K562 (cell line): ENCODE measurements at regions not wholly inside any gene's neighbourhood (a gene's known extent, or its start where the extent isn't known, plus 50 kb on each side); places are given as distances from the start of the nearest gene placed in this dataset.

Experiments used
- ATAC-seq: fragments of 200-7000 bp; cut with Tn5 transposase; 3 replicates; pipeline ENCODE4 v1.9.1; 2020; ENCODE audit warnings: moderate library complexity
- BruUV-seq: library from RNA; stranded (reverse); fragments of 400-500 nt; replicated peaks from 2 replicates; lab custom pipeline; 2021; lab: Mats Ljungman, UMichigan
- CTCF ChIA-PET: fragments of 300-600 bp; formaldehyde crosslinking; extraction: SDS; loops from one replicate; lab custom pipeline; 2021; ENCODE audit warnings: low intra/inter-chr PET ratio; lab: Yijun Ruan, JAX
- POLR2A ChIA-PET: fragments of 300-600, 350-650 bp; sonication (Branson Sonifier 250); formaldehyde crosslinking; extraction: SDS; loops from one replicate; lab custom pipeline; 2021; ENCODE audit warnings: antibody characterized with exemption, inconsistent platforms; lab: Yijun Ruan, JAX
- DNase-seq, 4 experiments: peaks; one replicate each; pipeline versions ENCODE4 v3.0.0 to v3.0.0-alpha.2; 2011 to 2018; ENCODE audit warnings: low spot score in 3 of 4, mixed read lengths in 3 of 4; ENCODE audit errors: extremely low read depth in 1 of 4
- FAIRE-seq: peaks from 2 replicates; lab custom pipeline; 2011; peaks lifted over from hg19 to GRCh38; lab: Jason Lieb, UNC
- H2AFZ ChIP-seq: 2 replicates; pipeline ENCODE4 v1.6.0; 2011; ENCODE audit warnings: low read depth, low read length, control low read depth, inconsistent platforms
- H3K27ac ChIP-seq: fragments of 200-600 bp; 3 replicates; pipeline ENCODE4 v1.8.0; 2011; ENCODE audit warnings: low read depth, mild to moderate bottlenecking, control low read depth, inconsistent platforms, low read length, moderate library complexity, mixed read lengths; ENCODE audit errors: extremely low read depth
- H3K27me3 ChIP-seq, 2 experiments: fragments of 300-600 bp in 1 of 2; 2 replicates in 1 of 2; 3 replicates in 1 of 2; pipeline versions ENCODE4 v1.6.0 to v1.8.0; 2011; ENCODE audit warnings: inconsistent platforms in 2 of 2, low read length in 2 of 2, mild to moderate bottlenecking in 1 of 2, mixed read lengths in 1 of 2, moderate library complexity in 1 of 2; ENCODE audit not compliant: control insufficient read depth in 2 of 2, insufficient read depth in 2 of 2
- H3K36me3 ChIP-seq: fragments of 300-600 bp; 3 replicates; pipeline ENCODE4 v1.8.0; 2011; ENCODE audit warnings: mild to moderate bottlenecking, low read length, inconsistent platforms; ENCODE audit not compliant: control insufficient read depth, insufficient read depth
- H3K4me1 ChIP-seq, 2 experiments: fragments of 200-600 bp in 1 of 2; replicated peaks in 1 of 2; 2 replicates in 1 of 2; 3 replicates in 1 of 2; pipeline versions ENCODE4 v1.5.1 to v1.8.0; 2011; ENCODE audit warnings: inconsistent platforms in 2 of 2, low read length in 2 of 2, mild to moderate bottlenecking in 1 of 2, mixed read lengths in 1 of 2, moderate library complexity in 1 of 2; ENCODE audit not compliant: control insufficient read depth in 2 of 2, insufficient read depth in 2 of 2
- H3K4me2 ChIP-seq: 2 replicates; pipeline ENCODE4 v1.6.1; 2011; ENCODE audit warnings: low read length, control low read depth, inconsistent platforms, mixed read lengths; ENCODE audit not compliant: insufficient read depth
- H3K4me3 ChIP-seq: fragments of 200-600 bp; sonication (generic), shearing (Covaris generic); 2 replicates; pipeline ENCODE4 v1.5.1; 2016; ENCODE audit warnings: control low read depth, inconsistent platforms
- H3K79me2 ChIP-seq: fragments of 200-600 bp; 3 replicates; pipeline ENCODE4 v1.8.0; 2011; ENCODE audit warnings: low read length, inconsistent platforms; ENCODE audit not compliant: control insufficient read depth, insufficient read depth
- H3K9ac ChIP-seq, 2 experiments: 2 replicates each; pipeline versions ENCODE4 v1.6.0 to v1.6.1; 2011; ENCODE audit warnings: low read depth in 2 of 2, low read length in 2 of 2, control low read depth in 1 of 2, inconsistent platforms in 1 of 2, mild to moderate bottlenecking in 1 of 2, mixed read lengths in 1 of 2; ENCODE audit not compliant: insufficient read depth in 1 of 2
- H3K9me1 ChIP-seq: one replicate; pipeline ENCODE4 v1.6.0; 2011; ENCODE audit warnings: inconsistent platforms, mild to moderate bottlenecking, low read length, moderate library complexity; ENCODE audit not compliant: control insufficient read depth, insufficient read depth
- H3K9me3 ChIP-seq: replicated peaks from 2 replicates; pipeline ENCODE4 v1.5.1; 2011; ENCODE audit warnings: low read depth, low read length, inconsistent platforms; ENCODE audit not compliant: control insufficient read depth, insufficient read depth
- H4K20me1 ChIP-seq: replicated peaks from 2 replicates; pipeline ENCODE4 v1.6.1; 2011; ENCODE audit warnings: low read length, inconsistent platforms, mixed read lengths; ENCODE audit not compliant: control insufficient read depth, insufficient read depth
- ARNT ChIP-seq, 2 experiments: fragments of 450-650 bp; IDR thresholded peaks; 2 replicates each; pipeline ENCODE4 v1.6.1; 2016; ENCODE audit warnings: mild to moderate bottlenecking in 1 of 2
- HDAC8 ChIP-seq: fragments of 450-650 bp; IDR thresholded peaks from 2 replicates; pipeline ENCODE4 v1.6.1; 2016; ENCODE audit warnings: mild to moderate bottlenecking, missing genetic modification characterization, moderate library complexity, missing compliant biosample characterization
- ILK ChIP-seq: fragments of 450-650 bp; IDR thresholded peaks from 2 replicates; pipeline ENCODE4 v1.6.1; 2016; ENCODE audit warnings: missing genetic modification characterization, low read depth, mild to moderate bottlenecking, missing compliant biosample characterization, moderate library complexity, borderline replicate concordance
- SP2 ChIP-seq: IDR thresholded peaks from 2 replicates; pipeline ENCODE4 v1.6.1; 2011; ENCODE audit warnings: mild to moderate bottlenecking, low read depth, low read length, moderate library complexity; ENCODE audit not compliant: poor library complexity, severe bottlenecking; ENCODE audit errors: extremely low read depth
- SRSF9 ChIP-seq: fragments of 200-400 bp; formaldehyde crosslinking; IDR thresholded peaks from 2 replicates; pipeline ENCODE4 v1.6.1; 2017; ENCODE audit warnings: low read depth, low read length, borderline replicate concordance
- ZBTB43 ChIP-seq: sonication (generic); formaldehyde crosslinking; IDR thresholded peaks from 2 replicates; pipeline ENCODE4 v1.8.0; 2023; ENCODE audit warnings: mild to moderate bottlenecking, missing genetic modification reagents
- ZNF224 ChIP-seq: sonication (generic); formaldehyde crosslinking; IDR thresholded peaks from 2 replicates; pipeline ENCODE4 v1.8.0; 2022; ENCODE audit warnings: mild to moderate bottlenecking, missing genetic modification reagents
- ZNF592 ChIP-seq: fragments of 450-650 bp; IDR thresholded peaks from 2 replicates; pipeline ENCODE4 v1.6.1; 2017; ENCODE audit warnings: antibody characterized with exemption, mild to moderate bottlenecking
- WGBS: fragments of 100-300 bp; shearing (Covaris generic); methylation state at CpG from one replicate; pipeline ENCODE4 v1.1.6; 2016; ENCODE audit warnings: low coverage, mixed read lengths; ENCODE audit not compliant: insufficient coverage; ENCODE audit errors: missing lambda C conversion rate; 5-methylcytosine and 5-hydroxymethylcytosine counted together
- in situ Hi-C: fragments of 300-500 bp; cut with MboI; formaldehyde crosslinking; loops from 4 replicates; pipeline ENCODE4 v1.15.0; 2018; ENCODE audit warnings: inconsistent platforms, mixed read lengths
- intact Hi-C: fragments of 100-400 bp; cut with micrococcal nuclease; formaldehyde crosslinking; loops from 2 replicates; pipeline ENCODE4 v1.14.2; 2022

- no peak for TF ChIP-seq ARNT (IDR thresholded peaks at IDR 0.05)
- no peak for TF ChIP-seq SP2
- no peak for TF ChIP-seq ZNF224 (CRISPR knock-in tag)
- TF ChIP-seq ZNF592 = no peak
Observed at GRCh38 chr10:44178281-44178680, 206.6 kb downstream of the CXCL12 start (continued).

GRCh38 chr10:44177610-44178009 lies 207.3 kb downstream of the CXCL12 start:
- Histone ChIP-seq H2AFZ (no peak overlapping the region), H3K9me1 (no peaks in the 10 kb centered on the region), H3K9ac (no peak overlapping the region), H3K36me3 (no peaks in the 10 kb centered on the region), H3K79me2 (no peaks in the 10 kb centered on the region), H3K4me3 (no peak overlapping the region)
- intact Hi-C loops = no loop called here
- ATAC-seq = no peak
- 2% methylated on average over 7 of the region's 7 CpGs for WGBS
- CTCF ChIA-PET = no interaction called here
- TF ChIP-seq ZBTB43 (CRISPR knock-in tag) (no peak), ILK (tag) (no peak), HDAC8 (tag) (no peak), SRSF9 (no peak)
- TF ChIP-seq, all 486 proteins: peak for 0
- BruUV-seq = no TSS peak
- in situ Hi-C loops = no loop called here
- Histone ChIP-seq H3K4me1 (no peaks in the 10 kb centered on the region), H3K27me3 (peaks cover 8 to 33% of the 10 kb centered on the region in 2 experiments; a peak in 4 of 5 replicates), H3K27ac (no peak overlapping the region), H3K4me2 (no peak overlapping the region), H3K9me3 (no peaks in the 10 kb centered on the region), H4K20me1 (no peaks in the 10 kb centered on the region)
- FAIRE-seq (no peak), DNase-seq (no peak)
- POLR2A ChIA-PET = no interaction called here
